ENCODE measurements at regions not wholly inside any gene's neighbourhood (a gene's known extent, or its start where the extent isn't known, plus 50 kb on each side); places are given as distances from the start of the nearest gene placed in this dataset.
A peak's percentile ranks its signal among the peaks of the same experiment; 100 is the strongest.
"Not testable (repeated sequence)": the region's sequence is repeated elsewhere in the genome, so short reads cannot be mapped to it uniquely, and the experiment has no call there.

DNA sequence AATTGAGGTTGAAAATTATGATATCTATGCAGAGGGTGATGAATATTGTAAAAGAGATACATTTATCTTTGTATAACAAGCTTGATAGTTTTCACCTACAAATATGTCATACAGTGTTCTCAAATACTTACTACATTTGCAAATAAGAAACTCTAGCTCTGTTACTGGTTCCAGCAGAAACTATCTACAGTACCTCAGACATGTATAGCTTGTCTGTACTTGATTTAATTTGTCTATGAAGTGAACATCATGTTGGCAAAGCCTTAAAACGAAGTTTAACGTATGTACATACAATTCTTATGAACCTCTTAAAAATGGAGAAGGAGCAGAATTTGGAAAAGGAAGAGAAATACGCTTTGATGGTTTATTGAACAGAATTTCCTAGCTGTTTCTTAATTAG is 201.4 kb upstream of the MARCKS start:
- DNase-seq = no peak

DNA sequence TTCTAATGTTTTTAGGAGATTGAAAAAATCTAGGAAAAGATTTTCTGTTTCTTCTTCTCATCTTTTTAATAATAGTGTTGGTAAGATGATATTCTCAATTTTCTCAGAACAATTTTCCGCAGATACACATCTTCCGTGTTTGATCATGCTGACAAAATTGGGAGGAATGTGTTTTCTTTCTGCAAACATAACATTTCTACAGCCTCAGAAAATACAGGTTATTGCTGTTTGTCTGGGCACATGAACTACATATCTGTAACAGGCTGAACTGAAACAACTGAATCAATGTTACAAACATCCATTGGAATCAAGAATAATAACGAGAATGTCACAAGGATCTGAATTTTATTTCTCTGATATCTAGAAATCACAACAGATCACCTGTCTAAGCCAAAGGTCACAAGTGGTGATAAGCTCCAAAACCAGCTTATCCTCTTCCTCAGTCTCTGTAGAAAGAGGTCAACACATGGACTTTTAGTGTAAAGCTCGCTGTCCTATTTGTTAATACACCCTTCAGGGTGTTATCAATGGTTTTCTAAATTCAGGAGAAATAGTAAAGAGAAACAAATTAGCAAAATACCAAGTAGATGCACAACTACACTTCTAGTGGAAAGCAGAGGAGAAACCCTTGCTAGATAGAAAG is 197.3 kb upstream of the MARCKS start:
- DNase-seq = no peak

DNA sequence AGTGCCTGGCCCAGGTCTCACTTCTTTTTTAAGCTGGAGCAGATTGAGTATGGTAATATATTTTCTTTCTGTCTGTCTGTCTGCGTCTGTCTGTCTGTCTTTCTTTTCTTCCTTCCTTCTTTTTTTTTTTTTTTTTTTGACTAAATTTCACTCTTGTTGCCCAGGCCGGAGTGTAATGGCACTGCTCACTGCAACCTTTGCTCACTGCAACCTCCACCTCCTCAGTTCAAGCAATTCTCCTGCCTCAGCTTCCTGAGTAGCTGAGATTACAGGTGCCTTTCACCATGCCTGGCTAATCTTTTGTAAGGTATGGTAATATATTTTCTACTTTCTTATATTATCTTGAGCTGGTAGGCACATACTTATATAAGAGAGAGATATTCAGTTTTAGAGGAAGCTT is 196.3 kb upstream of the MARCKS start:
- no peak for DNase-seq

DNA sequence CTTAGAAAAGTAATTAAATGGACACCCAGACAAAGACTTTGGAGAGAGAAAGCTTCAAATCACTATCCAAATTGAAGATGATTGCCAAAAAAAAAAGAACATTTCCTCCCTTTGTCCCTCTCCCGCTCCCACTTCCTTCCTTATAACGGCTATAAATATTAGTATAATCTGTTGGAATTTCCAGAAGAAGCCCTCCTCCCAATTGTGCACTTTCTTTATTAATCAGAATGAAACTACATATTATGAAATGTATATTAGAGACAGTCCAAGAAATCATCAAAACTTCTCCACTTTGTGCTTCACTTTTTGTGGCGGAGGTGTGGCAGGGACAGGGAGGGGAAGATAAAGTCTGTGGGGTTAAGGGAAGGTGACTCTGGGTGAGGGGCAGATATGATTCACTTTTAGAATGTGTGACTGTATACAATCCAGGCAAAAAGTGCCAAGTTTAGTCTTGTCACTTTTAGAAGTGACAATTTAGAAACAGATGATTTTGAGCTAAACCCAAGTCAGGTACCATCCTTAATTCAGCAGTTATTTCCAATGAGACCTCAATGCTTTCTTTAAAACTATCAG is 195.0 kb upstream of the MARCKS start:
- DNase-seq = no peak

DNA sequence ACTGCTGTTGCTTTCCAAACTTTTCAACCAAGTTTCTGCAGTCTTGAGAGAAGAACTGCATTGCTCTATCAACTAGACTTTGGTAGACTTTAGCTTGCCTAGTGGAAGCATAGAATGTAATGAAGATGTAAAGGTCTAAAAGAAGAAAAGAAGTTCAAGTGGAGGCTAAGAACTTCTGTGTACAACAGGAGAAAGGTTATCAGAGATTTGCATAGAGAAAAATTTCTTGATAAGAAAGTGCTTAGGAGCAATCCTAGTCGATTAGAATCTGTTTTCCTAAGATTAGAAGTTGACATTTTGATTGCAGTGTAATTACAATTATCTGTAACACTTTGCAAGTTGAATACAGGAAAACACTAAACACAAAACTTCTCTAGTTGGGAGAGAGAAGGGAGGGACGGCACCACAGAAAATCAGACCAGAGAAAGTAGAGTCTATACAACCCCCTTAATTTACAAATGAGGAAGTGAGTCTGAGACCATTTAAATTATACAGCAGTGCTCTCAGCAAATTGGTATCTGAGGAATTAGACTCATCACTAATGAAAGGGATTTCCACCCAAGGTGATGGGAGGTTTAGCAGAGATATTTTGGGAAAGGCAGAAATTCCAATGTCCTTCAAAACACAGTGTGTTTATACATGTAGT is 194.3 kb upstream of the MARCKS start:
- no peak for DNase-seq

DNA sequence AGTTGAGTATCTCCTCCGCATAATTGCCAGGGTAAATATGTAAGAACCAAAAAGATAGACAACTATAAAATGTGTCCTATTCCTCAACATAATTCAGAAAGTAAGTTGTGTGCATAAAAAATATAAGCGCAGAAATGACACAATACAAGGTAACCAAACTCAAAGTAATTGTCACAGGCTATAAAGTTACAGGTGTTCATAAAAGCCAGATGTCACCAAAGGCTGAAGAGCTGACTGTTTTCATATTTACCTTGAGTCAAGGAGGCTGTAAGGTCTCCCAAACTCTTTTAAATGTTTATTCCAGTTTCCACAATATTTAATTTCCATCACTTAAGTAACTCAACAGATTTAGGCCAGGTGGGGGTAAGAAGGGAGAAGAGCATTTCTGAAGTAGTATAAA is 192.2 kb upstream of the MARCKS start:
- no peak for DNase-seq

DNA sequence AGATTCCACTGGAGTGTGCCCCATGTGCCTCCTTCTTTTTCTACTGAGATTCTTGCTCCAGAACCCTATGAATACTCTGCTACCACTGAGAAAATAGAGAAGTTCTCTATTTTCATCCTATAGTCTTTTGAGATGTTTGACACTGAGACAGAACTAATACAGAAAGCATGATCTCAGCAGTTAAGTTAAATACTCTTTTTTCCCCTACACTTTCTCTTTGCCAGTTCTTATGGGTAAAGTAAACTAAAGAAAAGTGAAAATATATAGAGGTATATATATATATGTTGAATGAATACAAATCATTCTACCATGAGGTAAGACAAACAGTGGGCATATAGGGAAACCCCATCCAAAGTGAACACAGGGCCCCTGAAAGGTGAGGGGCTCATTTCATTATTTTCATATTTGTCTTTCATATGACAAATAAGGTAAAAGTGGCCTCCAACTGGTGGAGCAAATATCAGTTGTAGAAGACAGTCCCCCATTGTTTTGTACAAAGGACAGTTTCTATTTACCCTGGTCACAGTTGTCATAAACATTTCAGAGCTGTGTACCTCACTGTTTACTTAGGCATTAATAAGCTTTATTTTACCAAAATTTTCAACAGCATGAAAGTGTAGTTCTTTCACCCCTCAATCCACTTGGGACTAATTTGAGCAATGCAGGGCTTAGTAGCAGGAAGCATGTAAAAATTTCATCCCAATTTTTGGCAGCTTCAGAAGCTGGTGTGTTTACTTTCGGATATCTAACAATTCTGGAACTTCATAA is 188.3 kb upstream of the MARCKS start:
- DNase-seq = no peak

DNA sequence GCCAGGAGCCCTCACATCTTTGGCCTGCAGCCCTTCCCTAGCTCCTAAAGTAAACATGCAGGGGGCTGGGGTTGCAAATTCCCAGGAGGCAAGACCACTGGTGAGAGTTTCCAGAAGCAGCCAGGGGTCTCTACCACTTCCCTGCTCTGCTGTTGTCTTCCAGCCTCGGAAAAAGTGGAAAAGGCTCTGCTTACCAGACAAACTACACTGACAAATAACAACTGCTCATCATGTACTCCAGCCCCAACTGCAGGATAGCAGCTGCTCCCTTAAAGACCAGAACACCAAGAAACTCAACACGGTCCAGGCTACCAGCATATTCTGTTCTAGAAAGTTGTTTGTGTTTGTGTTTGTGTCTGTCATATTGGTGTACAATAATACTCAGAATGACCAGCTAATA is 187.5 kb upstream of the MARCKS start:
- no peak for DNase-seq

DNA sequence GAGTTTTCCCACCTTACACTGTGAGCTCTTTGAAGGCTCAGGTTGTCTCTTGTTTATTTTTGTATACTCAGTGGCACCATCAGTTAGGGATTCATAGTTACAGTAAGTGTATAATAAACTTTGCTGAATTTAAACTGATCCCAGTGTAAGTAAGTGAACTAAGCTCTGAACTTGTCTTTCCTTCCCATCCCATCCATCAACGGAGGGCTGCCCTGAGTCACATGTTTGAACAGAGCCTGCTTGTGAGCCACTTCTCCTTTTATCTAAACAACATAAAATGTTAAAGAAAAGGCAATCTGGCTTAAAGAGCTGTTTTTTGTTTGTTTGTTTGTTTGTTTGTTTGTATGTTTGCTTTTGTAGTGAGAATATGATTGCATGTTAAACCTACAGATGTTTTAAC is 185.7 kb upstream of the MARCKS start:
- DNase-seq = no peak

DNA sequence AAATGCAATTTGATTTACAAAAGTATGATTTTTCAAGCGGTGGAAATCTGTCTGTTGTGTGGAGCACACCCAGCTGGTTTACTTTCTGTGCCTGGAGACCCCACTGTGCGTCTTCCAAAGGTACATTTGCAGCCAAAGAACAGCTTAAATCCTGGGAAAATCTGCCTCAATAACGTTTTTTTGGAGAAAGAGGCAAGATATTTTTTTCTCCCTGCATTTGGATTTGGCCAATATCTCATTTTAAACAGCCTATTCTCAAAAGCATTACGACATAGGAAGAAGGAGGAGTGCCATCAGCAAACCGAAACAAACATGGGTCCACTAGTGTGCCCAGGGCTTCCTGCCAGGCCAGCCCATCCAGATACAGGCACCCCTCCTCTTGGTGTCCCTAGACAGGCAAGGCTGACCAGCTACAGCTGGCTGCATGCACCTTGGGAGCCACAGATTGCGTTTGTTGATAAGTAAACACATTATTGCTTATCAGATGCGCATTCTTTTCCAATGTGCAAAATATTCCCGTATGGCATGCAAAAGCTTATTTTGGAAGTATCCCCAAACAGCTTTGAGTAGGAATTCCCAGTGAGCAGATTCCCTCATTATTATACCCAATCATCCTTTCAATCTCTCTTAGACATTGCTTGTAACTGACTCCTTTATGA is 184.5 kb upstream of the MARCKS start:
- peak; percentile 82 for DNase-seq

DNA sequence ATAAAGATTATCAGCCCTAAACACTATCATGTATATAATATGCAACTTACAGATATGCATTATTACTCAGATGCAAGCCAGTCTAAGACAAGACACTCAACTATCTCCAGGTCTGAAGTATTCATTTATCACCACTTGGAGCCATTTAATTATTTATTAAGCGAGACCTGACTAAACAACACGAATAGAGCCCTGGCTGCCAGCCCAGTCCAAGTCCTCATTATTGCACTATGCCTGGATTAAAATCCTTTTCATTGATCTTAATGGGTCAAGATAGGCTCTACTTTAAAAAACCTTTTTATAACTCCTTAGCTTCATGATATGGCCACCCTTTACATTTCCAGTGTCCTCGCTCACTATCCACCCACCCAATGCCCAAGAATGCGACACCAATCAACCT is 183.1 kb upstream of the MARCKS start:
- no peak for DNase-seq

DNA sequence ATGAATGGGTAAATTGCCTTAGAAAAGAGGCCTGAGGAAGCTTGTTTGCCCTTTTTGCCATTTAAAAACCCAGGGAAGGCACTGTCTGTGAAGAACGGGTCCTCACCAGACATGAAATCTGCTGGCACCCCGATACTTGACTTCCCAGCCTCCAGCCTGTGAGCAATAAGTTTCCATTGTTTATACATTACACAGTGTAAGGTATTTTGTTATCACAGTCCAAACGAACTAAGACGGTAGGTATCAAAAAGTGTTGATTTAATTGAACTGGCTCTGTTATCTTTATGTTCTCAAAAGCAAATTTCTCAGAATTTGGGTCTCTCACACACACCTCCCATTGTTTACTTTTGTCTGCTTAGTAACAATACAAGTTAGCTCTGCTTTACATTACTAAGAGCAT is 181.1 kb upstream of the MARCKS start:
- no peak for DNase-seq

DNA sequence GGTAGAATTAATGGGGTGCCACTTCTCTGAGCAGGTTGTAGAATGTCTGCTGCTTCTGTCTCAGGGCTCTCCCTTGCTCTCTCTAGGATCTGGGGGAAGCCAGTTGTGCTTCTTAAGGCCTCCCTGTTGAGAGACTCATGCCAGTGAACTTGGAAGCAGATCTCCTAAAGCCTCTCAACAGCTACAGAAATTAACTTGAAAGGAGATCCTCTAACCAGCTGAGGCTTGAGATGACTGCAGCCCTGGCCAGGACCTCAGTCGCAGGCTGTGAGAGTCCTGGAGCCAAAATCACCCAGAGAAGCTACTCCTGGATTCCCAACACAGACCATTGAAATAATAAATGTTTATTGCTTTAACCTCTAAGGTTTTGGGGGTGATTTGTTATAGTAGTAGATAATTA is 180.2 kb upstream of the MARCKS start:
- DNase-seq = no peak

DNA sequence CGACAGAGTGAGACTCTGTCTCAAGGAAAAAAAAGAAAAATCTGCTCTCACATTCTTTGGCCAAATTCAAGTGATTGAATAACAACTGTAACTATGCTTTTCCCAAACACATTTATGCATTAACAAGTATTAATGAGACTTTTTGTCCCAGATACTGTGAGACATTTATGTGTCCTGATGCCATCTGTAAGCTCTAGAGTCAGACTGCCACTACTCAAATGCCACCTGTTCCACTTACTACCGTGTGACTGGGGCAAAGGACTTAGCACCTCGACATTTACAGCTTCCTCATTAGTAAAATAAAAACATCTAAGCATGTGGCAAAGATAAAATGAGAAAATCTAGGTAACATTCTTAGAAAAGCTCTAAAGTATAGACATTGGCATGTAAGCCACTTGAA is 178.1 kb upstream of the MARCKS start:
- DNase-seq = no peak

DNA sequence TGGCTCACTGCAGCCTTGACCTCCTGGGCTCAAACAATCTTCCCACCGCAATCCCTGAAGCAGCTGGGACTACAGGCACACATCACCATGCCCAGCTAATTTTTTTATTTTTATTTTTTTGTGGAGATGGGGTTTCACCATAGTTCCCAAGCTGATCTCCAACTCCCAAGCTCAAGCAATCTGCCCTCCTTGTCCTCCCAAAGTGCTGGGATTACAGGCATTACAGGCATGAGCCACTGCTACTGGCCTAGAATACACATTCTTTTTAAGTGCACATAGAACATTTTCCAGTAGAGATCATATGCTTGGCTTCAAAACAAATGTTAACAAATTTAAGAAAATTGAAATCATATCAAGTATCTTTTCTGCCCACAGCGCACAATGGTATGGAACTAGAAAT is 176.8 kb upstream of the MARCKS start:
- DNase-seq = no peak

DNA sequence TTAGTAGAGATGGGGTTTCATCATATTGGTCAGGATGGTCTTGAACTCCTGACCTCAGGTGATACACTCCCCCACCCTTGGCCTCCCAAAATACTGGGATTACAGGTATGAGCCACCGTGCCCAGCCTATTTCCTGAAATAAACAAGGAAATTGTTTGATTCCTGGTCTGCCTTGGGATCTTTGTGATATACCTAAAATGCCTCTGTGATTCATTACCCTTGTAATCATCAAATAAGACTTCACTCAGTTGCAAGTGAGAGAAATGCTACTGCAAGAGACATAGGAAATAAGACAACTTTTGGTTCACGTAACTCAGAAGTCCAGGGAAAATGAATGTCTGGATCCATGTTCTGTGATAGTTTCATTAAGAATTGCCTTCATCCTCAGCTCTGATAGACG is 173.2 kb upstream of the MARCKS start:
- DNase-seq = no peak

DNA sequence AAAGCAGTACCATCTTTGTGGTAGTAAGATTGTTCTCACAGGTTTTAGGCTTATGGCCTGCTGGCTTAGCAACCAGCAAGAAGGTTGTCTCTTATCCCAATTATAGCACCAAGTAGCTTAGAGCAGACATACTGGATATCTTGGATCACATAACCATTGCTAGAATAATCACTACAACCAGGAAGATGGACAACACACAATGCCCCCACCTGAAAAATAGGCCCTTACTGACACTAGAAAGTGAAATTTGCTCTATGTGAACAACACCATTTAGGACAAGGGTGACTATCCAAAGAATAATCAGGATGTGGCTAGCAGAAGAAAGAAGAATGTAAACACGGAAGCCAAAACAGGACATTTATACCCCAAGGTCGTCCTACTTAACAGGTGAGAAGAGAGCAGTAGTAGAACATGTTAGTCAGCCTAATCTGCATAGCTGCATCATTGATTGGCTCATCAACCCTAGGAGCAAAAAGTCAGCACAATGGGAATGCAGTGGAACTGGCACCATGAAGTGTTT is 172.7 kb upstream of the MARCKS start:
- DNase-seq = no peak

DNA sequence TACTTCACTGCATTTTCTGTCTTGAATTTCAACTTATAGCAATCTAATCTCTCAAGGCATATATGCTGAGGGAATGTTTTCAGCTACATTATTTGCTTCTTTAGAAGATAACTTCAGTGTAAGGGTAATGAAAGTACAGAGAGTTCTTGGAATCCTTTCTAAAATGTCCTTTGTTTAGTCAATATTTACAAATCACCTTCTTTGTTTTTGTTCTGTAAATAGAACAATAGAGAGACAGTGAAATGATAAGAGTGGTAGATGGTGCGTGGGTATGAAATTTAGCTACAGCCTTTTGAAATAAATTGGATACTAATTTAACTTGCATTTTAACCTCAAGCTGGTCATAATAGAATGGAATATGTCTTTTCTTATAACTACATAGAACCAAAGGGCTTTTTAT is 171.1 kb upstream of the MARCKS start:
- DNase-seq = no peak

DNA sequence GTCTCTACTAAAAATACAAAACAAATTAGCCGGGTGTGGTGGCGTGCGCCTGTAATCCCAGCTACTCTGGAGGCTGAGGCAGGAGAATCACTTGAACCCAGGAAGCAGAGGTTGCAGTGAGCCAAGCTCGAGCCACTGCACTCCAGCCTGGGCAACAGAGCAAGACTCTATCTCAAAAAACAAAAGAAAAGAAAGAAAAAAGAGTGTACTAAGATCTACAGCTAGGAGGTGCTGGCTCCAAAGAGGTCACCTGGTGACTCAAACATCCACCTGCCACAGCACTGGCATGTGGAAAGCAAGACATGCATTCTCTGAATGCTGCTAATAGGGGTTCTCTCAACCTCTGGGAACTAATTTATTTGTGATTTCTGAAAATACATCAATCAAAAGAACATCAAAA is 167.5 kb upstream of the MARCKS start:
- not testable (repeated sequence) for DNase-seq

DNA sequence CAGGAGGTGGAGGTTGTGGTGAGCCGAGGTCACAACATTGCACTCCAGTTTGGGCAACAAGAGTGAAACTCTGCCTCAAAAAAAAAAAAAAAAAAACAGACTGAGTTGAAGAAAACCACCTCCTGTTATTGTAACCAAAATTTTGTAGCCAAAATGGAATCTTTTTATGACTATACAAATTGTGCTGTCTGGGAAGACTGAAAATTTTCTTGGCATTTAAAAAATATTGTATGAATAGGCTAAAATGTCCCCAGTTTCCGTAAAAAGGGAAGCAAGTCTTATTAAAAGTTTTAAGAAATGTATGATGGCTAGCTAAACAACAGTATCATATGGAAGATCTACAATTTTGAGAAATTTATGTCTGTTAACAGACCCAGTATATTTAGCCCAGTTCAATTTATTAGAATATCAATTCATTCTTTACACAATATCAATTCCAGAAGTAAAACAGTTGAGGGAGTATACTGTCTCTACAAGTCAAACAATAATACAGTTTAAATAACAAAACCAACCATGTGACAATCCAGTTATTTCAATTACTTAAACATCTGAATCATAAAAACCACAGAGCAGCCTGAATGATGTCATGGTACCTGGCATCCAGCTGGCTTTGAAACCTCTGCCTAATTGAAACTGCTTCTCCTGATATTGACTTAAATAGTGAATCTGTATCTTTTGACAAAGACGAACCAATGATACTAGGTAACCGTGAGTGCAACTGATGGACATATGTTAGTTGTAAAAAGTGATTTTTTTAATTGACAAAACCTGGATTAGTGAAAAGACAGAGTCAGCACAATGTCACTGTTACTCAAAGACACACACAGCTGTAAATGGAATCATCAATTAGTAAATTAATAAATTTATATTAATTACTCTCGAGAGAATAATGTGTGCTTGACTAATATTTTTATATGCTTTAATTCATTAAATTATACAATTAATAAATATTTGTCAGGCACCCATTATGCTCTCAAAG is 166.6 kb upstream of the MARCKS start:
- no peak for DNase-seq

DNA sequence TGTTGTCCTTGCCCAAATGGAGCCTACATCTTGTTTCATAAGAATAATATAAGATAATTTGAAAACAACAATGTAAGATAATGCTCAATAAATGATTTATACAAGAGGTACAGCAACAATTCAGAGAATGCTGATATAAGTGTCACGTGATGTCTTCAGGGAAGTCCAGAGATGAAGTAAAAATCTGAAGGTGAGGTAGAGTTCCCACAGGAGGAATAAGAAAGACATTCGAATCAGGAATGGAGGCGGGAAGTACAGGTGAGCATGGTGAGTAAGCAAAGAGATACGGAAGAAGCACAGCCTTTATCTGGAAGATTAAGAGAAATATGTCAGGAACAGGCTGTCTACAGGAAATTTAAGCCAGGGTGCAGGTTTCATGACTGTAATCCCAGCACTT is 165.9 kb upstream of the MARCKS start:
- no peak for DNase-seq

DNA sequence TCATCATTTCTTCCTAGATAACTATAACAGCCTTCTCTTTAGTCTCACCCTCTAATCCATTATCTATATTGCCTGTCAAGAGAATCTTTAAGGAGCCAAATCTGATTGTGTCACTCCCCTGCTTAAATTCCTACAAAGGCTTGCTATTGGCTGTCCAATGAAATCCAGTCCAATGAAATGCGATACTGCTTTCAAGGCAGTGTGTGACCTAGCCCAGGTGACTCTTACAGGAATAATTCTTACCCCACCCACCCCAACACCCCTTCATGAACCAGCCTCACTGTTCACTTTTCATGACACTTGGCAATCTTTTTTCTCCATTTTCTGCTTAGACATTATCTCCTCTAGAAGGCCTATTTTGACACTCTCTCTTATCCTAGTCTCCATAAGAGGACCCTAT is 163.3 kb upstream of the MARCKS start:
- DNase-seq = no peak
